ENCODE measurements at regions not wholly inside any gene's neighbourhood (a gene's known extent, or its start where the extent isn't known, plus 50 kb on each side); places are given as distances from the start of the nearest gene placed in this dataset.

GRCh38 chr6:66361886-66362285, 654.9 kb upstream of the EYS start:
- DNase-seq (ENCODE audit: low read depth in 1 of 2, low spot score in 1 of 2) = no peak
- Histone ChIP-seq H3K4me2 (no peak overlapping the region), H3K27ac (no peak overlapping the region), H3K9me3 (no peaks in the 10 kb centered on the region), H3K4me1 (no peaks in the 10 kb centered on the region), H3K4me3 (no peak overlapping the region)
- TF ChIP-seq E2F6 (IDR thresholded peaks at IDR 0.05; ENCODE audit: borderline replicate concordance, low read depth) = no peak
- no peak for TF ChIP-seq RCOR1 (IDR thresholded peaks at IDR 0.05; ENCODE audit: low read depth, low read length)
- no peak for TF ChIP-seq FOSB (CRISPR knock-in tag; IDR thresholded peaks at IDR 0.05)
- no peak for TF ChIP-seq RARB (CRISPR knock-in tag; IDR thresholded peaks at IDR 0.05)
- no peak for TF ChIP-seq EP300 (IDR thresholded peaks at IDR 0.05)
- no peak for TF ChIP-seq FOSL2 (IDR thresholded peaks at IDR 0.05)
- TF ChIP-seq FOSL2 (CRISPR knock-in tag; IDR thresholded peaks at IDR 0.05) = no peak
- no peak for TF ChIP-seq NFE2L2 (conservative IDR thresholded peaks at IDR 0.05; ENCODE audit: low read length)
- TF ChIP-seq RFX5 (IDR thresholded peaks at IDR 0.05) = no peak
- no peak for TF ChIP-seq RNF2 (IDR thresholded peaks at IDR 0.05; ENCODE audit: borderline replicate concordance, low read depth)
- no peak for TF ChIP-seq HDAC2 (IDR thresholded peaks at IDR 0.05)
- no peak for TF ChIP-seq KDM1A (IDR thresholded peaks at IDR 0.05; ENCODE audit: low read depth)
- no peak for TF ChIP-seq NR3C1 (IDR thresholded peaks at IDR 0.05)
- TF ChIP-seq USF2 (IDR thresholded peaks at IDR 0.05) = no peak
- no peak for TF ChIP-seq TP53 (CRISPR knock-in tag; IDR thresholded peaks at IDR 0.05)
- TF ChIP-seq TFCP2L1 (CRISPR knock-in tag; IDR thresholded peaks at IDR 0.05) = no peak
- TF ChIP-seq HOXB5 (CRISPR knock-in tag; IDR thresholded peaks at IDR 0.05) = no peak
- no peak for TF ChIP-seq CHD4 (IDR thresholded peaks at IDR 0.05; ENCODE audit: borderline replicate concordance)
- no peak for FAIRE-seq
- CTCF ChIA-PET = no interaction called here
- no peak for ATAC-seq
- POLR2A ChIA-PET = no interaction called here
- WGBS (ENCODE audit: missing lambda C conversion rate) = 82% methylated on average over 6 of the region's 8 CpGs

- no peak overlapping the region for H3K4me3 ChIP-seq
- ATAC-seq (no peak), DNase-seq (ENCODE audit: low read depth in 1 of 2, low spot score in 1 of 2) (no peak), FAIRE-seq (no peak)
- H3K9me3 ChIP-seq = no peaks in the 10 kb centered on the region
- TF ChIP-seq CHD4 (IDR thresholded peaks at IDR 0.05; ENCODE audit: borderline replicate concordance) (no peak), CBX2 (IDR thresholded peaks at IDR 0.05; ENCODE audit: borderline replicate concordance, low read depth) (no peak), NFE2L2 (conservative IDR thresholded peaks at IDR 0.05; ENCODE audit: low read length) (no peak), POLR2AphosphoS2 (conservative IDR thresholded peaks at IDR 0.05; ENCODE audit: low read length) (no peak), FOXS1 (CRISPR knock-in tag; IDR thresholded peaks at IDR 0.05) (no peak), EP300 (IDR thresholded peaks at IDR 0.05) (no peak), PHF8 (IDR thresholded peaks at IDR 0.05; ENCODE audit: borderline replicate concordance, low read depth) (no peak), BHLHE40 (IDR thresholded peaks at IDR 0.05; ENCODE audit: low read depth, low read length) (no peak), ZFP36 (IDR thresholded peaks at IDR 0.05; ENCODE audit: borderline replicate concordance, partially characterized antibody) (no peak), HOXB5 (CRISPR knock-in tag; IDR thresholded peaks at IDR 0.05) (no peak), HOXA7 (CRISPR knock-in tag; IDR thresholded peaks at IDR 0.05) (no peak), RCOR1 (IDR thresholded peaks at IDR 0.05; ENCODE audit: low read depth, low read length) (no peak), NR3C1 (IDR thresholded peaks at IDR 0.05) (no peak)
- H3K4me2 ChIP-seq = no peak overlapping the region
- no peak overlapping the region for H3K27ac ChIP-seq
- ChIA-PET CTCF (no interaction called here), POLR2A (no interaction called here)
- H3K4me1 ChIP-seq = no peaks in the 10 kb centered on the region
These were observed 650.8 kb upstream of the EYS start for GRCh38 chr6:66357781-66358180.

GRCh38 chr6:66355471-66355870, 648.4 kb upstream of the EYS start:
- ChIA-PET POLR2A (no interaction called here), CTCF (no interaction called here)
- no peak overlapping the region for H3K4me3 ChIP-seq
- no peaks in the 10 kb centered on the region for H3K9me3 ChIP-seq
- TF ChIP-seq HOXA7 (CRISPR knock-in tag; IDR thresholded peaks at IDR 0.05) (no peak), HEYL (CRISPR knock-in tag; IDR thresholded peaks at IDR 0.05) (no peak)
- no peak overlapping the region for H3K27ac ChIP-seq
- ATAC-seq (no peak), FAIRE-seq (no peak), DNase-seq (ENCODE audit: low read depth in 1 of 2, low spot score in 1 of 2) (no peak)
- H3K4me1 ChIP-seq = no peaks in the 10 kb centered on the region
- WGBS (ENCODE audit: missing lambda C conversion rate) = 9% methylated on average over 1 of the region's 1 CpG
- H3K4me2 ChIP-seq = no peak overlapping the region

All from A549 (cell line).